Right lobe of liver (tissue), 6 donors: ENCODE measurements at regions not wholly inside any gene's neighbourhood (a gene's known extent, or its start where the extent isn't known, plus 50 kb on each side); places are given as distances from the start of the nearest gene placed in this dataset.

Experiments
- ATAC-seq, 4 donors: fragments of 200-7000 bp; cut with Tn5 transposase; one replicate each; pipeline ENCODE4 v1.9.1; 2020; ENCODE audit warnings: mild to moderate bottlenecking in 4 of 4, moderate library complexity in 4 of 4
- DNase-seq, 3 donors: peaks; one replicate each; pipeline ENCODE4 v3.0.0-alpha.2; 2020
- H3K27ac ChIP-seq, 3 donors: fragments of 200-600 bp; one replicate each; pipeline ENCODE4 v1.8.0; 2022
- H3K27me3 ChIP-seq, 2 donors: fragments of 200-600 bp; one replicate each; pipeline ENCODE4 v1.8.0; 2022
- H3K36me3 ChIP-seq, 4 donors: fragments of 200-600 bp; sonication (generic) in 1 of 4; one replicate each; pipeline versions ENCODE4 v1.5.1 to v1.8.0; 2017 to 2022; ENCODE audit warnings: control low read depth in 1 of 4
- H3K4me1 ChIP-seq, 4 donors: fragments of 200-600 bp; sonication (generic) in 1 of 4; one replicate each; pipeline versions ENCODE4 v1.5.1 to v1.8.0; 2017 to 2022; ENCODE audit warnings: control low read depth in 1 of 4
- H3K4me3 ChIP-seq, 3 donors: fragments of 200-600 bp; one replicate each; pipeline ENCODE4 v1.8.0; 2022
- H3K9me3 ChIP-seq, 4 donors: fragments of 200-600 bp; sonication (generic) in 1 of 4; one replicate each; pipeline versions ENCODE4 v1.5.1 to v1.8.0; 2017 to 2022; ENCODE audit warnings: control low read depth in 1 of 4
- POLR2A ChIP-seq: fragments of 450-650 bp; IDR thresholded peaks from one replicate; pipeline ENCODE4 v1.6.1; 2017; ENCODE audit warnings: antibody characterized with exemption, mild to moderate bottlenecking
- WGBS: methylation state at CpG from one replicate; pipeline ENCODE4 v1.1.6; 2018; ENCODE audit warnings: low coverage, low lambda C conversion rate; ENCODE audit not compliant: insufficient coverage; ENCODE audit errors: missing lambda C conversion rate; 5-methylcytosine and 5-hydroxymethylcytosine counted together
- intact Hi-C, 2 donors: fragments of 100-400 bp; cut with DNase I; formaldehyde crosslinking; loops; one replicate each; pipeline versions ENCODE4 v1.11.2 to v1.14.1; 2022
- TF ChIP-seq, protein P1 (sequence below), 4 donors: fragments of 200-600 bp in 3 of 4; fragments of 450-650 bp in 1 of 4; IDR thresholded peaks; one replicate each; pipeline versions ENCODE4 v1.5.1 to v1.8.0; 2016 to 2022; ENCODE audit warnings: antibody characterized with exemption in 4 of 4, mild to moderate bottlenecking in 2 of 4
- donor health status: DM: no; HTN: yes; CAD: no.
- donor health status: DM: no; HTN: no; CAD: no.
- donor health status: DM: no; HTN: no; CAD: no.
- donor health status: DM: no; HTN: yes; CAD: no.
- donor health status: DM: no; HTN: yes; CAD: no.

DNA sequence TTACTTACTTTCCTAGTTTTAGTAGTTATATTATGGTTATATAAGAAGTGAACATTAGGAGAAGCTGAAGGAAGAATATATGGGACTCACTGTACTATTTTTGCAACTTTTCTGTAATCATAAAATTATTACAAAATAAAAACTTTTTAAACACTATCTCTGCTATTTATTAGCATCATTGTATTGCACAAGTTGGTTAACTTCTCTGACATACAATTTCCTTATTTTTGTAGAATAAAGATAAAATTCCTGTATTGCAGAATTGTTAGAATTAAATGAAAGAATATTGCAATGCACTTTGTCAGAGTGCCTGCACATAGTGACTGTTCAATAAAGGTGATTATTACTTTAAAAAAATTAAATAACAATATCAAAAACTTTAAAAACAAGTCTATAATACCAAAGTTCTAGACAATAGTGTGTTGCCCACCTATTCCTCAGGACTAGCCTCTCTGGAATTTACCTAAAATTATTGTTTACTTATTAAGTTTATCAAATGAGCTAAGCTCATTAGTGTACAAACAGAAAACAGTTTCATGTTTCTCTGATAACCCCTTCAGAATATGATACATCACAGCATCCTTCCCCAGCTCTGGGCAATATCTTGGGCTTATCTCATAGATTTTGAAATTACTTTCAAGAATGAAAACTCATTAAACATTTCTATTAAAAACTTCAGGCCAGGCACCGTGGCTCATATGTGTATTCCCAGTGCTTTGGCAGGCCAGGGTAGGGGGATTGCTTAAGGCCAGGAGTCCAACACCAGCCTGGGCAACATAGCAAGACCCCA lies 77.4 kb upstream of the TMPO start:
- intact Hi-C loops: no loop called here
- Histone ChIP-seq H3K36me3 (no peaks in the 10 kb centered on the region), H3K9me3 (no peaks in the 10 kb centered on the region), H3K27ac (no peak overlapping the region), H3K4me1 (no peaks in the 10 kb centered on the region), H3K27me3 (no peaks in the 10 kb centered on the region), H3K4me3 (no peak overlapping the region)
- TF ChIP-seq, protein P1, sequence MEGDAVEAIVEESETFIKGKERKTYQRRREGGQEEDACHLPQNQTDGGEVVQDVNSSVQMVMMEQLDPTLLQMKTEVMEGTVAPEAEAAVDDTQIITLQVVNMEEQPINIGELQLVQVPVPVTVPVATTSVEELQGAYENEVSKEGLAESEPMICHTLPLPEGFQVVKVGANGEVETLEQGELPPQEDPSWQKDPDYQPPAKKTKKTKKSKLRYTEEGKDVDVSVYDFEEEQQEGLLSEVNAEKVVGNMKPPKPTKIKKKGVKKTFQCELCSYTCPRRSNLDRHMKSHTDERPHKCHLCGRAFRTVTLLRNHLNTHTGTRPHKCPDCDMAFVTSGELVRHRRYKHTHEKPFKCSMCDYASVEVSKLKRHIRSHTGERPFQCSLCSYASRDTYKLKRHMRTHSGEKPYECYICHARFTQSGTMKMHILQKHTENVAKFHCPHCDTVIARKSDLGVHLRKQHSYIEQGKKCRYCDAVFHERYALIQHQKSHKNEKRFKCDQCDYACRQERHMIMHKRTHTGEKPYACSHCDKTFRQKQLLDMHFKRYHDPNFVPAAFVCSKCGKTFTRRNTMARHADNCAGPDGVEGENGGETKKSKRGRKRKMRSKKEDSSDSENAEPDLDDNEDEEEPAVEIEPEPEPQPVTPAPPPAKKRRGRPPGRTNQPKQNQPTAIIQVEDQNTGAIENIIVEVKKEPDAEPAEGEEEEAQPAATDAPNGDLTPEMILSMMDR (IDR thresholded peaks at IDR 0.05): no peak
- TF ChIP-seq POLR2A: no peak
- no peak for ATAC-seq
- no peak for DNase-seq
- 80% methylated on average over 1 of the region's 1 CpG for WGBS

DNA sequence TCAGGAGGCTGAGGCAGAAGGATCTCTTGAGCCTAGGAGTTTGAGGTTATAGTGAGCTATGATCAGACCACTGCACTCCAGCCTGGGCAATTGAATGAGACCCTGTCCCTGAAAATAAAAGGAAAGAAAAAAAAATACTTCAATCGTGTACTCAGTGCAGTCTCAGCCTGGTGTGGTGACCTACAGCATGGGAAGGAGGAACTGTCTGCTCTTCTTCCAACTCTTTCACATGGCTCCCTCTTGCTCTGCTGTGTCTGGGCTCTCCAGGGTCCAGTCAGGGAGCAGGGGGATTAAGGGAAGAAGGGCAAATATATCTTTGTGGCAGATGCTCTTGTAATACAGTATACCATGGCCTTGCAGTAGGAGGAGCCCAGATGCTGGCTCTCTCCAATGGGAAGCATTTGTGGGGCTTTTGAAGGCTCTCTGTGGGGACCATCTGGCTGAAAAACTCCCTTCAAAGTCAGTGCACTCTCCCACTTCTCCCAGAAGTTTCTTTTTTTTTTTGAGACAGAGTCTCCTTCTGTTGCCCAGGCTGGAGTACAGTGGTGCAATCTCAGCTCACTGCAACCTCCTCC lies 76.6 kb upstream of the TMPO start:
- WGBS: 38% methylated on average over 1 of the region's 1 CpG
- no peaks in the 10 kb centered on the region for H3K4me1 ChIP-seq
- H3K4me3 ChIP-seq: no peak overlapping the region
- intact Hi-C loops: no loop called here
- no peaks in the 10 kb centered on the region for H3K27me3 ChIP-seq
- no peaks in the 10 kb centered on the region for H3K9me3 ChIP-seq
- H3K27ac ChIP-seq: peak overlapping the region in 2 of 3 donors; percentile 14 to 20
- no peaks in the 10 kb centered on the region for H3K36me3 ChIP-seq
- no peak for TF ChIP-seq POLR2A
- TF ChIP-seq, protein P1 (IDR thresholded peaks at IDR 0.05): no peak
- DNase-seq (no peak), ATAC-seq (peak in 3 of 4 donors; percentile 17 to 50 (median 43))

DNA sequence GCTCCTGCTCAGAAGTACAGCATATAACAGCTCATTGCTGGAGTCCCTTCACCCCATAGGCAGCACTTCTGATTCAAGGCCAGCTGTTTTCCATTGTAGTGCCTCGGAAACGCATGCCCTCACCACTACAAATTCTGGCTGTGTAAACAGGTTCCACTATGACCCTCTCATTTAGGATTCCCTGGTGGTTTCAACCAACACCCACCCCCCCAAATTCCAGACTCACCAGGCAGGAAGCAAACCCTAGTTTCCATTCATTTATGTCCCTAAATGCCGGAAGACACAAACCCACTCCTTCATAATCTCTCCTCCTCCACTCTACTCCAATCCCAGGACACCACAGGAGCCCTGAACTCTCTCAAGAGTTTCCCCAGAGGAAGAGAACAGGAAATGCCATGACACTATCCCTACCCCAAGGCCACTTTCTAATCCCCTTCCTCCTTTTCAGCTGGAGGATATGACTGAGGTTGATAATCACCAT lies 75.9 kb upstream of the TMPO start:
- no peaks in the 10 kb centered on the region for H3K36me3 ChIP-seq
- H3K27me3 ChIP-seq: no peaks in the 10 kb centered on the region
- DNase-seq (no peak), ATAC-seq (peak; percentile 74 to 84 (median 80))
- WGBS: 27% methylated on average over 3 of the region's 3 CpGs
- no peaks in the 10 kb centered on the region for H3K4me1 ChIP-seq
- H3K9me3 ChIP-seq: no peaks in the 10 kb centered on the region
- peak overlapping the region; percentile 14 to 29 (median 20) for H3K27ac ChIP-seq
- TF ChIP-seq, protein P1 (IDR thresholded peaks at IDR 0.05): no peak
- no peak for TF ChIP-seq POLR2A
- intact Hi-C loops: no loop called here
- H3K4me3 ChIP-seq: no peak overlapping the region

DNA sequence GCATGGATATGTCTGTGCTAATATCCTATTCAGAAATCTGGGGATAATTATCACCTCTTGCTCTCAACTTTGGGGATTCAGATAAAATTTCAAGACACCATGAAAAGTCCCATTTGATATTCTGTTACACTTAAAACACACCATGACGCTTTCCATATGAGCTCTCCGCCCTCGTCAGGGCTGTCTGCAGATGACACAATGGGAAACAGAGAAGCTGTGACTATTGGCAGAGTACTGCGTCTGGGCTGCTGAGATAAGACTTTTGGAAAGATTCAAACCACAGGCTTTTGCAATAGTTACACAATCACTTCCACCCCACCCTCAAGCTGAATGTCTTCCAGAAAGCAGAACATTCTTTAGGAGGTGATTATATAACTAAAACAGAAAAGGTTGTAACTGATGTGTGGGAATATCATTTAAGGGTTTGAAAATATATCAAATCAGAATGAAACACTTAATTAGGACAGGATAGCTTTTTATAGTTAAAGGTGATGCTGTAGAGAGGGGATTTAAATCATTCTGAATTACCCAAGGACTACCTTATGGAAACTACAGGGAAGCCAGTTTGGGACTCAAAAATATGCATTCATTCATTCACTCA lies 75.3 kb upstream of the TMPO start:
- peak overlapping the region; percentile 7 to 20 (median 14) for H3K27ac ChIP-seq
- H3K4me1 ChIP-seq: no peaks in the 10 kb centered on the region
- ATAC-seq: peak; percentile 85 to 91 (median 89)
- no peak overlapping the region for H3K4me3 ChIP-seq
- peak in 1 of 3 donors; percentile 31 for DNase-seq
- TF ChIP-seq, protein P1 (IDR thresholded peaks at IDR 0.05): no peak
- no peak for TF ChIP-seq POLR2A
- no peaks in the 10 kb centered on the region for H3K36me3 ChIP-seq
- 21% methylated on average over 4 of the region's 4 CpGs for WGBS
- intact Hi-C loops: no loop called here
- no peaks in the 10 kb centered on the region for H3K9me3 ChIP-seq
- H3K27me3 ChIP-seq: no peaks in the 10 kb centered on the region
